Tibial artery (tissue), 4 donors: ENCODE measurements at regions not wholly inside any gene's neighbourhood (a gene's known extent, or its start where the extent isn't known, plus 50 kb on each side); places are given as distances from the start of the nearest gene placed in this dataset.
"Not testable (repeated sequence)": the region's sequence is repeated elsewhere in the genome, so short reads cannot be mapped to it uniquely, and the experiment has no call there.

Experiments used
- DNase-seq, 2 donors: peaks; one replicate each; pipeline ENCODE4 v3.0.0-alpha.2; 2019
- H3K27ac ChIP-seq, 2 donors: fragments of 200-600 bp; sonication (generic) in 1 of 2; 1 replicate in 1 of 2; 2 replicates in 1 of 2; pipeline ENCODE4 v1.5.1; 2018 to 2019; ENCODE audit warnings: mild to moderate bottlenecking in 1 of 2
- H3K27me3 ChIP-seq, 2 donors: fragments of 200-600 bp; sonication (generic) in 1 of 2; one replicate each; pipeline versions ENCODE4 v1.5.1 to v1.6.0; 2016 to 2019
- H3K36me3 ChIP-seq, 3 donors: fragments of 200-600 bp; sonication (generic) in 2 of 3; one replicate each; pipeline ENCODE4 v1.5.1; 2016 to 2019; ENCODE audit warnings: mild to moderate bottlenecking in 2 of 3
- H3K4me1 ChIP-seq, 4 donors: fragments of 200-600 bp; sonication (generic) in 2 of 4; 1 replicate in 3 of 4; 2 replicates in 1 of 4; pipeline ENCODE4 v1.5.1; 2016 to 2019
- H3K4me3 ChIP-seq, 2 donors: fragments of 200-600 bp; sonication (generic) in 1 of 2; 1 replicate in 1 of 2; 2 replicates in 1 of 2; pipeline ENCODE4 v1.5.1; 2018 to 2019; ENCODE audit warnings: mild to moderate bottlenecking in 2 of 2
- H3K9me3 ChIP-seq, 3 donors: fragments of 200-600 bp; sonication (generic) in 1 of 3; one replicate each; pipeline ENCODE4 v1.5.1; 2016 to 2019
- intact Hi-C: fragments of 100-400 bp; cut with DNase I; formaldehyde crosslinking; loops from one replicate; pipeline ENCODE4 v1.15.0; 2023; ENCODE audit warnings: low total_unique reads
- TF ChIP-seq, protein P1 (sequence below), 2 experiments: fragments of 200-600 bp in 1 of 2; fragments of 450-650 bp in 1 of 2; IDR thresholded peaks; one replicate each; pipeline ENCODE4 v1.5.1; 2017 to 2019; ENCODE audit warnings: antibody characterized with exemption in 2 of 2, mild to moderate bottlenecking in 1 of 2, moderate library complexity in 1 of 2

- TF ChIP-seq, protein P1, sequence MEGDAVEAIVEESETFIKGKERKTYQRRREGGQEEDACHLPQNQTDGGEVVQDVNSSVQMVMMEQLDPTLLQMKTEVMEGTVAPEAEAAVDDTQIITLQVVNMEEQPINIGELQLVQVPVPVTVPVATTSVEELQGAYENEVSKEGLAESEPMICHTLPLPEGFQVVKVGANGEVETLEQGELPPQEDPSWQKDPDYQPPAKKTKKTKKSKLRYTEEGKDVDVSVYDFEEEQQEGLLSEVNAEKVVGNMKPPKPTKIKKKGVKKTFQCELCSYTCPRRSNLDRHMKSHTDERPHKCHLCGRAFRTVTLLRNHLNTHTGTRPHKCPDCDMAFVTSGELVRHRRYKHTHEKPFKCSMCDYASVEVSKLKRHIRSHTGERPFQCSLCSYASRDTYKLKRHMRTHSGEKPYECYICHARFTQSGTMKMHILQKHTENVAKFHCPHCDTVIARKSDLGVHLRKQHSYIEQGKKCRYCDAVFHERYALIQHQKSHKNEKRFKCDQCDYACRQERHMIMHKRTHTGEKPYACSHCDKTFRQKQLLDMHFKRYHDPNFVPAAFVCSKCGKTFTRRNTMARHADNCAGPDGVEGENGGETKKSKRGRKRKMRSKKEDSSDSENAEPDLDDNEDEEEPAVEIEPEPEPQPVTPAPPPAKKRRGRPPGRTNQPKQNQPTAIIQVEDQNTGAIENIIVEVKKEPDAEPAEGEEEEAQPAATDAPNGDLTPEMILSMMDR (IDR thresholded peaks at IDR 0.05): no peak
- DNase-seq: no peak
- no peaks in the 10 kb centered on the region for H3K27me3 ChIP-seq
- H3K4me1 ChIP-seq: peaks cover 0 to 17% (median 14%) of the 10 kb centered on the region in 4 donors
- no peaks in the 10 kb centered on the region for H3K36me3 ChIP-seq
- intact Hi-C loops: no loop called here
- H3K27ac ChIP-seq: no peak overlapping the region
- H3K9me3 ChIP-seq: no peaks in the 10 kb centered on the region
- H3K4me3 ChIP-seq: no peak overlapping the region
Measured at GRCh38 chr18:10168477-10168876, 254.7 kb downstream of the VAPA start.

GRCh38 chr18:10169064-10169562 lies 255.3 kb downstream of the VAPA start:
- peaks cover 0 to 17% (median 14%) of the 10 kb centered on the region in 4 donors for H3K4me1 ChIP-seq
- DNase-seq: no peak
- H3K4me3 ChIP-seq: no peak overlapping the region
- no peaks in the 10 kb centered on the region for H3K27me3 ChIP-seq
- H3K27ac ChIP-seq: peak overlapping the region in 1 of 2 donors; percentile 19
- TF ChIP-seq, protein P1 (IDR thresholded peaks at IDR 0.05): no peak
- H3K36me3 ChIP-seq: no peaks in the 10 kb centered on the region
- no peaks in the 10 kb centered on the region for H3K9me3 ChIP-seq
- intact Hi-C loops: no loop called here

- H3K9me3 ChIP-seq: no peaks in the 10 kb centered on the region
- DNase-seq: no peak
- TF ChIP-seq, protein P1 (IDR thresholded peaks at IDR 0.05): no peak
- peak overlapping the region in 1 of 2 donors; percentile 19 for H3K27ac ChIP-seq
- peaks cover 0 to 17% (median 14%) of the 10 kb centered on the region in 4 donors for H3K4me1 ChIP-seq
- no peaks in the 10 kb centered on the region for H3K27me3 ChIP-seq
- H3K36me3 ChIP-seq: no peaks in the 10 kb centered on the region
- H3K4me3 ChIP-seq: no peak overlapping the region
- intact Hi-C loops: no loop called here
Measured at GRCh38 chr18:10169814-10170213, 256.0 kb downstream of the VAPA start.

DNA sequence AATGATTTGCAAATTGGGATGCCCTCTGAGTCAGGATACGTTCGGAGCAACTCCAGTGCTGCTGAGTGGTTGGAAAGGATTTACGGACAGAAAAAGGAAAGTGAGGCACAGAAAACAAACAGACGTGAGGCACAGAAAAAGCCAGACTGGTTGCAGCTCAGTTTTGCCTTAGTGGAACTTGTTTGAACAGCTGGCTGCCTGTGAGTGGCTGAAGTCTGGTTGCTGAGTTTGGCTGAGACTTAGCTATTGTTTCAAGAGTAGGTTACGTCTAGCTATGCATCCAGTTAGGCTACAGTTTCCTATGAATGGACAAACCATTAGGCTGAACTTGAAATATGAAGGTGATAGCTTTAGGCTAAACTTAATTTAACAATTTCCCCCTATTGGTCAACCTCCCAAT lies 256.6 kb downstream of the VAPA start:
- TF ChIP-seq, protein P1 (IDR thresholded peaks at IDR 0.05): no peak
- Histone ChIP-seq H3K27me3 (no peaks in the 10 kb centered on the region), H3K9me3 (no peaks in the 10 kb centered on the region), H3K27ac (no peak overlapping the region), H3K4me1 (peaks cover 0 to 17% (median 14%) of the 10 kb centered on the region in 4 donors), H3K4me3 (no peak overlapping the region), H3K36me3 (no peaks in the 10 kb centered on the region)
- no peak for DNase-seq
- intact Hi-C loops: no loop called here

DNA sequence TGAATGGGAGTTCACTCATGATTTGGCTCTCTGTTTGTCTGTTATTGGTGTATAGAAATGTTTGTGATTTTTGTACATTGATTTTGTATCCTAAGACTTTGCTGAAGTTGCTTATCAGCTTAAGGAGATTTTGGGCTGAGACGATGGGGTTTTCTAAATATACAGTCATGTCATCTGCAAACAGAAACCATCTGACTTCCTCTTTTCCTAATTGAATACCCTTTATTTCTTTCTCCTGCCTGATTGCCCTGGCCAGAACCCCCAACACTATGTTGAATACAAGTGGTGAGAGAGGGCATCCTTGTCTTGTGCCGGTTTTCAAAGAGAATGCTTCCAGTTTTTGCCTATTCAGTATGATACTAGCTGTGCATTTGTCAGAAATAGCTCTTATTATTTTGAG lies 261.5 kb downstream of the VAPA start:
- H3K4me3 ChIP-seq, intact Hi-C loops, H3K36me3 ChIP-seq, H3K9me3 ChIP-seq, H3K27ac ChIP-seq, H3K4me1 ChIP-seq, DNase-seq, H3K27me3 ChIP-seq: not testable (repeated sequence)

- H3K36me3 ChIP-seq, DNase-seq, intact Hi-C loops, H3K9me3 ChIP-seq, H3K27ac ChIP-seq, H3K4me3 ChIP-seq, H3K4me1 ChIP-seq, H3K27me3 ChIP-seq: not testable (repeated sequence)
Measured at GRCh38 chr18:10179326-10179725, 265.5 kb downstream of the VAPA start.
